ENCODE measurements at regions not wholly inside any gene's neighbourhood (a gene's known extent, or its start where the extent isn't known, plus 50 kb on each side); places are given as distances from the start of the nearest gene placed in this dataset.

GRCh38 chr3:124094496-124094895 is 102.6 kb upstream of the ROPN1 start:
- no peak for DNase-seq

GRCh38 chr3:124097362-124098131 is 105.6 kb upstream of the ROPN1 start:
- no peak for DNase-seq

GRCh38 chr3:124101643-124102042 is 109.7 kb upstream of the ROPN1 start:
- DNase-seq = no peak

GRCh38 chr3:124107104-124107890 is 115.4 kb upstream of the ROPN1 start:
- no peak for DNase-seq

GRCh38 chr3:124108446-124108845 is 116.5 kb upstream of the ROPN1 start:
- no peak for DNase-seq

GRCh38 chr3:124113485-124113884 is 121.6 kb upstream of the ROPN1 start:
- DNase-seq = no peak

- no peak for DNase-seq
Observed at GRCh38 chr3:124115279-124115678, 123.4 kb upstream of the ROPN1 start.

- DNase-seq = no peak
Observed at GRCh38 chr3:124115956-124116355, 124.0 kb upstream of the ROPN1 start.

- no peak for DNase-seq
Observed at GRCh38 chr3:124116906-124117305, 125.0 kb upstream of the ROPN1 start.

GRCh38 chr3:124117486-124117885 is 125.6 kb upstream of the ROPN1 start:
- no peak for DNase-seq

GRCh38 chr3:124118397-124118796 is 126.5 kb upstream of the ROPN1 start:
- no peak for DNase-seq

GRCh38 chr3:124119056-124119716 is 127.3 kb upstream of the ROPN1 start:
- DNase-seq = no peak

- no peak for DNase-seq
Observed at GRCh38 chr3:124121379-124122312, 129.7 kb upstream of the ROPN1 start.

GRCh38 chr3:124125315-124125714 is 133.4 kb upstream of the ROPN1 start:
- DNase-seq = no peak

- no peak for DNase-seq
Observed at GRCh38 chr3:124126436-124127023, 134.6 kb upstream of the ROPN1 start.

- DNase-seq = no peak
Observed at GRCh38 chr3:124131158-124131557, 139.2 kb upstream of the ROPN1 start.

GRCh38 chr3:124131580-124131979 is 139.7 kb upstream of the ROPN1 start:
- DNase-seq = no peak

GRCh38 chr3:124132813-124133212 is 140.9 kb upstream of the ROPN1 start:
- no peak for DNase-seq

GRCh38 chr3:124133366-124133940 is 141.5 kb upstream of the ROPN1 start:
- no peak for DNase-seq

- no peak for DNase-seq
Observed at GRCh38 chr3:124137216-124137615, 145.3 kb upstream of the ROPN1 start.

- no peak for DNase-seq
Observed at GRCh38 chr3:124138148-124138547, 146.2 kb upstream of the ROPN1 start.

- no peak for DNase-seq
Observed at GRCh38 chr3:124140746-124141145, 148.8 kb upstream of the ROPN1 start.
